IMR-90 (cell line): ENCODE measurements at regions not wholly inside any gene's neighbourhood (a gene's known extent, or its start where the extent isn't known, plus 50 kb on each side); places are given as distances from the start of the nearest gene placed in this dataset.

Experiments used
- BHLHE40 ChIP-seq: fragments of 150-350 bp; IDR thresholded peaks from 2 replicates; pipeline ENCODE4 v1.6.1; 2016; ENCODE audit warnings: mild to moderate bottlenecking, low read depth, low read length
- CEBPB ChIP-seq: IDR thresholded peaks from 2 replicates; pipeline ENCODE4 v1.6.1; 2012; ENCODE audit warnings: low read depth, low read length, improper control_type of control experiment
- CHD1 ChIP-seq: IDR thresholded peaks from 2 replicates; pipeline ENCODE4 v1.6.1; 2012; ENCODE audit warnings: low read depth, low read length, improper control_type of control experiment
- CTCF ChIP-seq: conservative IDR thresholded peaks from 2 replicates; pipeline ENCODE4 v1.5.1; 2012; ENCODE audit warnings: mild to moderate bottlenecking, low read depth, low read length, improper control_type of control experiment
- FOS ChIP-seq: fragments of 150-350 bp; IDR thresholded peaks from 2 replicates; pipeline ENCODE4 v1.6.1; 2016; ENCODE audit warnings: low read depth, low read length
- MAFK ChIP-seq: IDR thresholded peaks from 2 replicates; pipeline ENCODE4 v1.6.1; 2012; ENCODE audit warnings: low read depth, low read length, improper control_type of control experiment
- MAZ ChIP-seq: IDR thresholded peaks from 2 replicates; pipeline ENCODE4 v1.6.1; 2012; ENCODE audit warnings: low read depth, mild to moderate bottlenecking, low read length, improper control_type of control experiment, moderate library complexity, borderline replicate concordance
- POLR2A ChIP-seq: IDR thresholded peaks from 2 replicates; pipeline ENCODE4 v1.6.1; 2012; ENCODE audit warnings: mild to moderate bottlenecking, low read depth, low read length
- RAD21 ChIP-seq: IDR thresholded peaks from 2 replicates; pipeline ENCODE4 v1.6.1; 2012; ENCODE audit warnings: low read length, improper control_type of control experiment
- RCOR1 ChIP-seq: IDR thresholded peaks from 2 replicates; pipeline ENCODE4 v1.6.1; 2012; ENCODE audit warnings: mild to moderate bottlenecking, low read length, improper control_type of control experiment; ENCODE audit not compliant: insufficient replicate concordance
- RFX5 ChIP-seq: IDR thresholded peaks from 2 replicates; pipeline ENCODE4 v1.8.0; 2012; ENCODE audit warnings: low read depth, mild to moderate bottlenecking, low read length, moderate library complexity
- SMC3 ChIP-seq: fragments of 150-350 bp; IDR thresholded peaks from 2 replicates; pipeline ENCODE4 v1.6.1; 2016; ENCODE audit warnings: low read depth, mild to moderate bottlenecking, antibody characterized with exemption, low read length, moderate library complexity
- USF2 ChIP-seq: fragments of 150-350 bp; IDR thresholded peaks from 2 replicates; pipeline ENCODE4 v1.6.1; 2017; ENCODE audit warnings: mild to moderate bottlenecking, antibody characterized with exemption, low read length, low read depth
- TF ChIP-seq, protein P1 (sequence below): fragments of 150-350 bp; IDR thresholded peaks from 2 replicates; pipeline ENCODE4 v1.6.1; 2016; ENCODE audit warnings: low read depth, mild to moderate bottlenecking, low read length, moderate library complexity, borderline replicate concordance

DNA sequence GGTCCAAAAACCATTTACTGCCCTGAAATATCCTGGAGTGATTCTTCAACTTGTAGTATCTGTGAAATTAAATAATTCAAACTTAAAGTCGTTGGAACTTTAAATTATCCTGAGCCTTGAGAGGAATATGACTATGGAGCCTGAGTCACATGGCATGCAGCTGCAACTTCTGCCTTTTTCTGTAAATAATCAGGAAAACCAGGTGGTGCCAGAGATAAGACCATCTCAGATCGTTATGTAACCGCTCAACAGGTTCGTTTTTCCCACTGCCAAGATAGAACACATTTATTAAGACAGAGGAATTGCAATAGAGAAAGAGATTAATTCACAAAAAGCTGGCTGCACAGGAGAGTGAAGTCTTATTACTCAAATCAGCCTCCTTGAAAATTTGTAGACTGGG is 876.5 kb downstream of the SUCLG1 start:
- no peak for TF ChIP-seq POLR2A
- TF ChIP-seq CEBPB, result no peak
- TF ChIP-seq CTCF, result no peak
- TF ChIP-seq, protein P1, sequence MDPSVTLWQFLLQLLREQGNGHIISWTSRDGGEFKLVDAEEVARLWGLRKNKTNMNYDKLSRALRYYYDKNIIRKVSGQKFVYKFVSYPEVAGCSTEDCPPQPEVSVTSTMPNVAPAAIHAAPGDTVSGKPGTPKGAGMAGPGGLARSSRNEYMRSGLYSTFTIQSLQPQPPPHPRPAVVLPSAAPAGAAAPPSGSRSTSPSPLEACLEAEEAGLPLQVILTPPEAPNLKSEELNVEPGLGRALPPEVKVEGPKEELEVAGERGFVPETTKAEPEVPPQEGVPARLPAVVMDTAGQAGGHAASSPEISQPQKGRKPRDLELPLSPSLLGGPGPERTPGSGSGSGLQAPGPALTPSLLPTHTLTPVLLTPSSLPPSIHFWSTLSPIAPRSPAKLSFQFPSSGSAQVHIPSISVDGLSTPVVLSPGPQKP, result no peak
- TF ChIP-seq RAD21, result no peak
- no peak for TF ChIP-seq USF2
- TF ChIP-seq FOS, result no peak
- no peak for TF ChIP-seq RCOR1
- no peak for TF ChIP-seq MAFK
- no peak for TF ChIP-seq BHLHE40
- no peak for TF ChIP-seq CHD1
- no peak for TF ChIP-seq SMC3
- no peak for TF ChIP-seq MAZ
- TF ChIP-seq RFX5, result no peak
